ENCODE measurements at regions not wholly inside any gene's neighbourhood (a gene's known extent, or its start where the extent isn't known, plus 50 kb on each side); places are given as distances from the start of the nearest gene placed in this dataset.
A peak's percentile ranks its signal among the peaks of the same experiment; 100 is the strongest.
"Not testable (repeated sequence)": the region's sequence is repeated elsewhere in the genome, so short reads cannot be mapped to it uniquely, and the experiment has no call there.

DNA sequence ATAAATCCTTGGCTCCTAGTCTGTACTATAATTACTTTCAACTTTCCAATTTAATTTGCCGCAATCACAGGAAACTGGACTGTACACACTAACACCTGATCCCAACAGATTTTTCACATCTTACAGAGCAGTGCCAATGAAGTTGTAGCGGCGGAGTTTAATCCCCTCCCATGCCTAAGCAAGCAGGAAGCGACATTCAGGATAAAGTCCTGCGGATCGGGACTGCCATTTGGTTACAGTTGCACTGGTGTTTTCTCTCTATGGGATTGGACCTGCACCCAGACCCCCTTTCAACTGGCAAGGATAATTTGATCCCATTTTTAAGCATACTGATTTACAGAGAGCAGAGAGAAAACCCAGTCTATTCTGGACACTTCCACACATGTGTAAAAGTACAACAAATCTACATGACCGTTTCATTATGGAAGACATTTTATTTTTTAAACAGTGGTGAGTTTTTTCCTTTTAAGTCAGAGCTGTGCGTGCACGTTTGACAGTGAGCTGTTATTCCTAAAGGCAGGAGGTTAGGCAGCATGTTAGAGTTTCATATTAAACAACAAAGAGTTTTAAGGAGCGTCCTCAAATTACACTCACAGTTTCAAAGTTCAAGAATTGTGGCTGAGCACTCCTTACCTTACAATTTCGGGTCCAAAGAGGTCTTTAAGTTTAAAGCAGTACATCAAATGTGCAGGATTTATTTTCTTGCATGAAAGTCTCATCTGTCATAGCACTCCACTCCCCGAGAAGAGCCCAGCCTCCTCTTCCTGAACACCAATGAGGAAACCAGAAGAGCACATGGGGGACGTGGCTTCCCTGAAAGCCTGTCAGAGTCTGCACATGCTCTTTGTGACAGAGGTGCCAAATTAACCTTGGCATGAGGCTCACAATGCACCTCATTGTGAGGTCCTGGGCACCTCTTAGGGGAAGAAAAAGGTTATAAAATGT is 141.6 kb upstream of the RFC3 start:
- H3K4me3 ChIP-seq (ENCODE audit: low read depth, low read length) = peak overlapping the region; percentile 18
- DNase-seq (ENCODE audit: low read depth, low spot score) = peak; percentile 29
- TF ChIP-seq, protein P1, sequence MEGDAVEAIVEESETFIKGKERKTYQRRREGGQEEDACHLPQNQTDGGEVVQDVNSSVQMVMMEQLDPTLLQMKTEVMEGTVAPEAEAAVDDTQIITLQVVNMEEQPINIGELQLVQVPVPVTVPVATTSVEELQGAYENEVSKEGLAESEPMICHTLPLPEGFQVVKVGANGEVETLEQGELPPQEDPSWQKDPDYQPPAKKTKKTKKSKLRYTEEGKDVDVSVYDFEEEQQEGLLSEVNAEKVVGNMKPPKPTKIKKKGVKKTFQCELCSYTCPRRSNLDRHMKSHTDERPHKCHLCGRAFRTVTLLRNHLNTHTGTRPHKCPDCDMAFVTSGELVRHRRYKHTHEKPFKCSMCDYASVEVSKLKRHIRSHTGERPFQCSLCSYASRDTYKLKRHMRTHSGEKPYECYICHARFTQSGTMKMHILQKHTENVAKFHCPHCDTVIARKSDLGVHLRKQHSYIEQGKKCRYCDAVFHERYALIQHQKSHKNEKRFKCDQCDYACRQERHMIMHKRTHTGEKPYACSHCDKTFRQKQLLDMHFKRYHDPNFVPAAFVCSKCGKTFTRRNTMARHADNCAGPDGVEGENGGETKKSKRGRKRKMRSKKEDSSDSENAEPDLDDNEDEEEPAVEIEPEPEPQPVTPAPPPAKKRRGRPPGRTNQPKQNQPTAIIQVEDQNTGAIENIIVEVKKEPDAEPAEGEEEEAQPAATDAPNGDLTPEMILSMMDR (IDR thresholded peaks at IDR 0.05; ENCODE audit: low read depth, low read length) = no peak
- in situ Hi-C loops (cut with HindIII; ENCODE audit: low sequenced_read_pairs) = no loop called here

DNA sequence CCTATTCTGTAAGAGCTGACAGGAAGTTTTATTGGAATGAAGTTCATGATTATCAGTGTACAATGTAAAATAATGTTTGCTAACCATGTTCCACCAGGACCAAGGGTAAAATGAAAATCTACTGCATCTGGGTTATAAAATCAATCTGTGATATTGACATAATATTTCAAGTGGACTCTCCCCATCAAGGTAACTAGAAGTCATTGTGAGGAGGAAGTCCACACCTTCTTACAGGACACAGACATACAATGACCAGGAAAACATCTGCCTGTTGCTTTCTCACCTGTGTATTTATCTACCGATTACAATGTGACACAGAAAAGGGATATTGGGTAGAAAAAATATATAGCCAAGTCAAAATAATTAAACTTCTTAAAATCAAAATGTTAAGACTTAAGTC is 140.7 kb upstream of the RFC3 start:
- DNase-seq (ENCODE audit: low read depth, low spot score) = no peak
- no peak overlapping the region for H3K4me3 ChIP-seq (ENCODE audit: low read depth, low read length)
- in situ Hi-C loops (cut with HindIII; ENCODE audit: low sequenced_read_pairs) = no loop called here
- TF ChIP-seq, protein P1 (IDR thresholded peaks at IDR 0.05; ENCODE audit: low read depth, low read length) = no peak

DNA sequence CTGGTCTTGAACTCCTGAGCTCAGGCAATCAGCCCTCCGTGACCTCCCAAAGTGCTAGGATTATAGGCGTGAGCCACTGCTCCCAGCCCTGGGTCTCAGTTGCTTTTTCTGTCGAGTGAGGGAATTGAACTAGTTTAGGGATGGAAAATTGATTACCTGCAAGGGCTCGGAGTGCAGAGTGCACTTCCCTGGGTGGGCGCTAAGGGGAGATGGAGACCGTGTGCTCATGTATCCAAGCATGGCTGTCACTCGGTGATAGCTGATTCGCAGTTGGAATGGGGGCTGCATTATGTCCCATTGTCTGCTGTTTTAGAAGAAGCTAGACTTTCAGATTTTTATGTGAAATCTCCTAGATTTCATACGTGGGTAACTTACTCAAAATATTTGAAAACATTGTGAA is 139.9 kb upstream of the RFC3 start:
- no peak overlapping the region for H3K4me3 ChIP-seq (ENCODE audit: low read depth, low read length)
- TF ChIP-seq, protein P1 (IDR thresholded peaks at IDR 0.05; ENCODE audit: low read depth, low read length) = no peak
- no peak for DNase-seq (ENCODE audit: low read depth, low spot score)
- in situ Hi-C loops (cut with HindIII; ENCODE audit: low sequenced_read_pairs) = no loop called here

DNA sequence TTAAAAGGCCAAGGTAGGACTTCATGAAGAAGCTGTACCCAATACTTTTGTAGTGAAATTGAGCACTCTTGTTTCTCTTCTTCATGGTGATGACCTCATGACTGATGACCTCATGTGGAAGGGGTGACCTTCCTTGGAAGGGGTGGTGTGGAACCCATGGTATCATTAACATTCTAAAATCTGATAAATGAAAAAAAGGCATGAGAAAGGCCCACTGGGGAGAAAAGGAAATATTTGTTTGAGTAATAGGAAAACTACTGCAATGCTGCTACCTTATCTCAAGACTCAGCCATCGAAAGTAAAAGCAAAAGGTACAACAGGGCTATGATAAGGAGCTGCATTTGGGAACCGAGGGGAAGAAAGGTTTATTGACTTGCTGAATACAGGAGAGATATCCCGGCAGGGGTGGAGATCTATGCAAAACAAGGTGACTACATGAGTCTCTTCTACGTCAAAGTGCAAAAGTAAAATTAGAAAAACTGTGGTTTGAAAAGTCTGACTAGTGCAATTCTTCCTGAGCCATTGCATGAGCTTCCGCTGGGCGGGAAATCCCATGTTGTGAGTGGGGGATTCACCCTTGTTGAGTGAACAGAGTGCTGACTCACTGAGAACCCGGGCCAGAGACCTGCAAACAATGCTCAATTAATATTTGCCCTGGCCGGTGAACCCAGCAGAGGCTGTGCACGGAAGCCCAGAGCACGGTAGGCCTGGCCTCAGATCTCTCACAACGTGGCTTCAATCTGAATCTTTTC is 138.9 kb upstream of the RFC3 start:
- H3K4me3 ChIP-seq (ENCODE audit: low read depth, low read length) = no peak overlapping the region
- in situ Hi-C loops (cut with HindIII; ENCODE audit: low sequenced_read_pairs) = no loop called here
- TF ChIP-seq, protein P1 (IDR thresholded peaks at IDR 0.05; ENCODE audit: low read depth, low read length) = no peak
- peak; percentile 48 for DNase-seq (ENCODE audit: low read depth, low spot score)

DNA sequence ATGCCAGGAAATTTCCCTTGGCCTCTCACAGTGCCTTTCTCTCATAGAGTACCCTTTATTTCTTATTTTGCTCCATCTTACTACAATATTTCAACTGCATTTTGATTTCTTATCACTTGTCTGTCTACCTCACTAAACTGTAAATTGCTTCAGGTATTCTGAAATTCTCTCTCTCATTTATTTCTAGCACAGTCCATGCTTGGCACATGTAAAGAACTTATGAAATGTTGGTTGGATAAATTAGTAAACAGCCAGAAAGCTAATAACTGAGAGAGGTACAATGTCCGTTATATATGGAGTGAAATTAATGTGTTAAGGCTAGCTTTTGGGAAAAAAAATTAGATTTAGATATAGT is 138.3 kb upstream of the RFC3 start:
- no peak overlapping the region for H3K4me3 ChIP-seq (ENCODE audit: low read depth, low read length)
- no peak for DNase-seq (ENCODE audit: low read depth, low spot score)
- in situ Hi-C loops (cut with HindIII; ENCODE audit: low sequenced_read_pairs) = no loop called here

DNA sequence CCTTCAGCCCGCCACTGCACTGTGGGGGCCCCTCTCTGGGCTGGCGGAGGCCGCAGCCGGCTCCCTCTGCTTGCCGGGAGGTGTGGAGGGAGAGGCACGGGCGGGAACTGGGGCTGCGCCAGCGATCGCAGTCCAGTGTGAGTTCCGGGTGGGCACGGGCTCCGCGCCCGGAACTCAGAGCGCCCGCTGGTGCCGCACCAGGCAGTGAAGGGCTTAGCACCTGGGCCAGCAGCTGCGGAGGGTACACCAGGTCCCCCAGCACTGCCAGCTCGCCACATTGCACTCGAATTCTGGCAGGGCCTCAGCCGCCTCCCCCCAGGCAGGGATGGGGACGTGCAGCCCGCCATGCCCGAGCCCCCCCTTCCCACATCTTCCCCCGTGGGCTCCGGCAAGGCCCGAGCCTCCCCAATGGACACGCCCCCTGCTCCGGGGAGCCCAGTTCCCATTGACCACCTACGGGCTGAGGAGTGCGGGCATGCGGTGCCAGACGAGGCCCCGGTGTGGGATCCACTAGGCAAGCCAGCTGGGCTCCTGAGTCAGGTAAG is 135.9 kb upstream of the RFC3 start:
- in situ Hi-C loops (cut with HindIII; ENCODE audit: low sequenced_read_pairs) = no loop called here
- DNase-seq (ENCODE audit: low read depth, low spot score) = no peak
- H3K4me3 ChIP-seq (ENCODE audit: low read depth, low read length) = no peak overlapping the region
- TF ChIP-seq, protein P1 (IDR thresholded peaks at IDR 0.05; ENCODE audit: low read depth, low read length) = no peak

More for the DNA sequence above, 138.3 kb upstream of the RFC3 start:
- TF ChIP-seq, protein P1 (IDR thresholded peaks at IDR 0.05; ENCODE audit: low read depth, low read length) = no peak

DNA sequence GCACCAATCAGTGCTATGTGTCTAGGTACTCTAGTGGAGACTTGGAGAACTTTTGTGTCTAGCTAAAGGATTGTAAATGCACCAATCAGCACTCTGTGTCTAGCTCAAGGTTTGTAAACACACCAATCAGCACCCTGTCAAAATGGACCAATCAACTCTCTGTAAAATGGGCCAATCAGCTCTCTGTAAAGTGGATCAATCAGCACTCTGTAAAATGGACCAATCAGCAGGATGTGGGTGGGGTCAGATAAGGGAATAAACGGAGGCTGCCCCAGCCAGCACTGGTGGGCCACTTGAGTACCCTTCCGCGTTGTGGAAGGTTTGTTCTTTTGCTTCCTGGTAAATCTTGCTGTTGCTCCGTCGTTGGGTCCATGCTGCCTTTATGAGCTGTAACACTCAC is 135.3 kb upstream of the RFC3 start:
- DNase-seq (ENCODE audit: low read depth, low spot score); in situ Hi-C loops (cut with HindIII; ENCODE audit: low sequenced_read_pairs); H3K4me3 ChIP-seq (ENCODE audit: low read depth, low read length): not testable (repeated sequence)

Data from astrocyte of the spinal cord (primary cell).